ENCODE measurements at regions not wholly inside any gene's neighbourhood (a gene's known extent, or its start where the extent isn't known, plus 50 kb on each side); places are given as distances from the start of the nearest gene placed in this dataset.

- peak; percentile 48 for FAIRE-seq
- POLR2A ChIA-PET, result interaction anchor here (0.9 to 1.0 kb wide), 2 partner anchors 9 to 11 kb away, joined by 3 read pairs; no protein-coding TSS in a partner anchor
- BruUV-seq (replicated peaks), result no TSS peak
- Histone ChIP-seq H3K36me3 (ENCODE audit: control insufficient read depth, insufficient read depth, low read length) (no peaks in the 10 kb centered on the region; the same call in 2 of the 3 replicates), H3K4me2 (ENCODE audit: insufficient read depth, low read length) (peak overlapping the region; percentile 29), H2AFZ (ENCODE audit: low read depth, low read length) (no peak overlapping the region), H3K9ac (ENCODE audit: insufficient read depth in 1 of 2, low read depth in 2 of 2, low read length in 2 of 2) (no peak overlapping the region), H3K4me3 (no peak overlapping the region), H3K79me2 (ENCODE audit: control insufficient read depth, insufficient read depth, low read length) (no peaks in the 10 kb centered on the region), H3K9me3 (replicated peaks; ENCODE audit: control insufficient read depth, insufficient read depth, low read depth, low read length) (no peaks in the 10 kb centered on the region), H3K4me1 (replicated peaks in 1 of 2; ENCODE audit: control insufficient read depth in 2 of 2, insufficient read depth in 2 of 2, low read length in 2 of 2) (peaks cover 11 to 42% of the 10 kb centered on the region in 2 experiments; a peak in 4 of 5 replicates), H3K27me3 (ENCODE audit: control insufficient read depth in 2 of 2, insufficient read depth in 2 of 2, low read length in 2 of 2) (no peaks in the 10 kb centered on the region), H3K27ac (ENCODE audit: extremely low read depth, low read depth, low read length) (no peak overlapping the region; the same call in 2 of the 3 replicates), H4K20me1 (replicated peaks; ENCODE audit: control insufficient read depth, insufficient read depth, low read length) (no peaks in the 10 kb centered on the region), H3K9me1 (ENCODE audit: control insufficient read depth, insufficient read depth, low read length) (no peaks in the 10 kb centered on the region)
- WGBS (ENCODE audit: insufficient coverage, low coverage, missing lambda C conversion rate), result 21% methylated on average over 2 of the region's 2 CpGs
- in situ Hi-C loops (cut with MboI), result no loop called here
- peak; percentile 30 for ATAC-seq
- CTCF ChIA-PET (ENCODE audit: low intra/inter-chr PET ratio), result interaction anchor here (0.6 kb wide), 1 partner anchor 290 kb away, joined by 3 read pairs; no protein-coding TSS in a partner anchor
- peak in 2 of 4 experiments; percentile 23 to 31 for DNase-seq (ENCODE audit: extremely low read depth in 1 of 4, low spot score in 3 of 4)
- peak; percentile 19; the same call in 1 of the 2 replicates for TF ChIP-seq ARID1B (IDR thresholded peaks at IDR 0.05)
- 0 out of 2 replicates have a peak, but pooled peaks have one; percentile 14 for TF ChIP-seq SMARCA4 (IDR thresholded peaks at IDR 0.05)
- TF ChIP-seq EP300 (IDR thresholded peaks at IDR 0.05; ENCODE audit: low read length), result 0 out of 2 replicates have a peak, but pooled peaks have one; percentile 15
- peak; percentile 80 for TF ChIP-seq NFE2 (IDR thresholded peaks at IDR 0.05; ENCODE audit: low read depth)
- TF ChIP-seq ATF3 (IDR thresholded peaks at IDR 0.05), result peak; percentile 17; the same call in 1 of the 2 replicates
- no peak for TF ChIP-seq ATF3 (CRISPR knock-in tag; conservative IDR thresholded peaks at IDR 0.05)
- TF ChIP-seq SMARCE1 (IDR thresholded peaks at IDR 0.05), result 0 out of 2 replicates have a peak, but pooled peaks have one; percentile 24
- TF ChIP-seq CBX1 (IDR thresholded peaks at IDR 0.05; ENCODE audit: low read depth), result no peak
- no peak for TF ChIP-seq CCAR2 (IDR thresholded peaks at IDR 0.05; ENCODE audit: low read depth, low read length)
- TF ChIP-seq BRCA1 (IDR thresholded peaks at IDR 0.05), result no peak
- TF ChIP-seq BRCA1 (CRISPR knock-in tag; IDR thresholded peaks at IDR 0.05), result no peak
- TF ChIP-seq FOXA3 (CRISPR knock-in tag; conservative IDR thresholded peaks at IDR 0.05 in 1 of 2, IDR thresholded peaks at IDR 0.05 in 1 of 2), result peak; percentile 77 to 94
- TF ChIP-seq RBBP5 (IDR thresholded peaks at IDR 0.05; ENCODE audit: borderline replicate concordance, insufficient read depth, low read length, poor library complexity, severe bottlenecking), result peak; percentile 32
- no peak for TF ChIP-seq TAF7 (tag; IDR thresholded peaks at IDR 0.05)
- no peak for TF ChIP-seq BACH1 (tag; IDR thresholded peaks at IDR 0.05)
- TF ChIP-seq XRCC5 (IDR thresholded peaks at IDR 0.05; ENCODE audit: low read depth, low read length), result no peak
- peak; percentile 97 for TF ChIP-seq ZKSCAN1 (IDR thresholded peaks at IDR 0.05; ENCODE audit: low read depth, low read length)
- no peak for TF ChIP-seq HSF4 (CRISPR knock-in tag; IDR thresholded peaks at IDR 0.05; ENCODE audit: borderline replicate concordance)
- intact Hi-C loops (cut with micrococcal nuclease), result no loop called here
Observed at GRCh38 chr11:27207025-27207650, 155.9 kb downstream of the CCDC34 start.

Data from K562 (cell line).